Cardiac fibroblast (primary cell): ENCODE measurements at regions not wholly inside any gene's neighbourhood (a gene's known extent, or its start where the extent isn't known, plus 50 kb on each side); places are given as distances from the start of the nearest gene placed in this dataset.

ENCODE experiments used
- DNase-seq, 2 donors: peaks; one replicate each; pipeline versions ENCODE4 v3.0.0 to v3.0.0-alpha.2; 2010; ENCODE audit warnings: low read depth in 2 of 2
- H3K4me3 ChIP-seq, 2 donors: replicated peaks in 1 of 2; 1 replicate in 1 of 2; 2 replicates in 1 of 2; pipeline ENCODE4 v1.5.1; 2011; ENCODE audit warnings: low read depth in 2 of 2, low read length in 2 of 2, mild to moderate bottlenecking in 2 of 2, moderate library complexity in 1 of 2
- TF ChIP-seq, protein P1 (sequence below): IDR thresholded peaks from one replicate; pipeline ENCODE4 v1.5.1; 2011; ENCODE audit warnings: low read depth, mild to moderate bottlenecking, low read length, inconsistent platforms

DNA sequence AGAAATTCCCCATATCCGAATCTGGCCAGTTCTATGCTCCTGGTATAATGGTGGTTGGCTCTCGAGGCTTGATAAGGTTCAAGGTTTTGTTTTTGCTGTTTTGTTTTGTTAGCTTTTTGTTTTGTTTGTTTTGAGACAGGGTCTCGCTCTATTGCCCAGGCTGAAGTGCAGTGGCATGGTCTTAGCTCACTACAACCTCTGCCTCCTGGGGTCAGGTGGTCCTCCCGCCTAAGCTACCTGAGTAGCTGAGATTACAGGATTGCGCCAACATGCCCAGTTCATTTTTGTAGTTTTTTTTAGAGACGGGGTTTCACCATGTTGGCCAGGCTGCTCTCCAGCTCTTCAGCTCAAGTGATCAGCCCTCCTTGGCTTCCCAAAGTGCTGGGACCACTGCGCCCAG is 109.1 kb upstream of the ERRFI1 start:
- no peak for DNase-seq
- H3K4me3 ChIP-seq, result no peak overlapping the region
- TF ChIP-seq, protein P1, sequence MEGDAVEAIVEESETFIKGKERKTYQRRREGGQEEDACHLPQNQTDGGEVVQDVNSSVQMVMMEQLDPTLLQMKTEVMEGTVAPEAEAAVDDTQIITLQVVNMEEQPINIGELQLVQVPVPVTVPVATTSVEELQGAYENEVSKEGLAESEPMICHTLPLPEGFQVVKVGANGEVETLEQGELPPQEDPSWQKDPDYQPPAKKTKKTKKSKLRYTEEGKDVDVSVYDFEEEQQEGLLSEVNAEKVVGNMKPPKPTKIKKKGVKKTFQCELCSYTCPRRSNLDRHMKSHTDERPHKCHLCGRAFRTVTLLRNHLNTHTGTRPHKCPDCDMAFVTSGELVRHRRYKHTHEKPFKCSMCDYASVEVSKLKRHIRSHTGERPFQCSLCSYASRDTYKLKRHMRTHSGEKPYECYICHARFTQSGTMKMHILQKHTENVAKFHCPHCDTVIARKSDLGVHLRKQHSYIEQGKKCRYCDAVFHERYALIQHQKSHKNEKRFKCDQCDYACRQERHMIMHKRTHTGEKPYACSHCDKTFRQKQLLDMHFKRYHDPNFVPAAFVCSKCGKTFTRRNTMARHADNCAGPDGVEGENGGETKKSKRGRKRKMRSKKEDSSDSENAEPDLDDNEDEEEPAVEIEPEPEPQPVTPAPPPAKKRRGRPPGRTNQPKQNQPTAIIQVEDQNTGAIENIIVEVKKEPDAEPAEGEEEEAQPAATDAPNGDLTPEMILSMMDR, result no peak

DNA sequence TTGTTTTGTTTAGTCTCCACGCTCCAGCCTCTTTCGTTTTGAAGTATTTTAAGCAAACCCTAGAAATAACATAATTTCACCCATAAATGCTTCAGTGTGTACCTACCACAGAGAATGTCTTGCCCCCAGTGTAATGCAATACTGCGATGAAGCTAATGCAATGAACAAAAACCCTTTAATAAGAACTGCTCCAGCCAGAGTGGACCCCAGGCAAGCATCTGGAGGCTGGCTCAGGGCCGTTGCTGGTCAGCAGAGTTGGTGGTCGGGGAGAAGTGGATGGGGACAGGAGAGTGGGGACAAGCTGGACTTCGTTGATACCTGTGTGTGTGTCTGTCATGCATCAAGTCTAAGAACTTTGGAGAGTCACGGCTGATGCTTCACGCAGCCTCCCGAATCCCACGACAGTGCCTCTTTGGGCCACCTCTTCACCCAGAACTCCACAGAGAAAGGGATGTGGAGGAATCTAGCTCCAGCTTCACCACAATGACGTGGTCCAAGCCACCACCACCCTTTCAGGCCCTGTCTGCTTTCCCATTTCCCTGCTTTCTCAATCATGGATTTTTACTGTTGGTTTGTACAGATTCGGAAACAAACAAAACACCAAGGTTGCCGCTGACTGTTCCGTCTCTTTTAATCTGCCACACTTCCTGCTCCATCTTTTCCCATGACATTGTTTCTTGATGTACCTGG is 108.6 kb upstream of the ERRFI1 start:
- TF ChIP-seq, protein P1, result no peak
- DNase-seq, result peak; percentile 31 to 68
- peak overlapping the region in 1 of 2 donors; percentile 12 for H3K4me3 ChIP-seq

DNA sequence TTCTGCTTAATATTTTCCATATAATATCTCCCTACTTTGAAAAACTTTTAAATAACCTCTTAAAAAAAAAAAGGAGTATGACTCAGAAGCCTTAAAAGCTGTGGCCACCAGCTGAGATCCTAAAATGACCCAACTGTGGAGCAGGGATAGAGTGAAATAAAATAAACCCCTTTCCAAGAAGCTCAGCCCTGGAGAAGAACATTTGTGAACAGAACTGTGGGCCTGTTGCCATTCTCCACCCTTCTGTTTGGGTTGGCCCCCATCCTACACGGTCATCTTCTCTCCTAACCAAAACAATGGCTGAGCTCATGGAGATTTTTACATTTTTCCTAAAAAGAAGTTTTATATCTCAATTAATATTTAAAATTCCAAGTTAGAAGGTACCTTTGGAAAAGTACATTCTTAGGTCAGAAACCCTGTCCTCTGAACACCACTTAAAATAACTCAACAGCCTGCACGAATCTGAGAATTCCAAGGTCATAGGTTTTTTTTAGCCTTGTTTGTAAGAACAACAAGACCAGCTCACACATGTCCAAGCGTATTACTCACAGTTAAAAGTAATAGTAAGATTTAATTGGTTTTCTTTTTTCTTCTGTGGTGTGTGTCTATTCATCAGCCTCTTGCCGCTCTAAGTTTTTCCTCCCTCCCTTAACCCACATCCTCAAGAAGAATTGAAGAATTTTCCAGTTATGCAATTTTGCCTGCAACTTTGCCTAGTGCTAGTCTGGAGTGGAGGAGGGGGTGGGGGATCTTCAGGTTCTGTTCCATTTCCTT is 107.7 kb upstream of the ERRFI1 start:
- TF ChIP-seq, protein P1, result no peak
- DNase-seq, result peak; percentile 94 to 97
- H3K4me3 ChIP-seq, result peak overlapping the region in 1 of 2 donors; percentile 12

DNA sequence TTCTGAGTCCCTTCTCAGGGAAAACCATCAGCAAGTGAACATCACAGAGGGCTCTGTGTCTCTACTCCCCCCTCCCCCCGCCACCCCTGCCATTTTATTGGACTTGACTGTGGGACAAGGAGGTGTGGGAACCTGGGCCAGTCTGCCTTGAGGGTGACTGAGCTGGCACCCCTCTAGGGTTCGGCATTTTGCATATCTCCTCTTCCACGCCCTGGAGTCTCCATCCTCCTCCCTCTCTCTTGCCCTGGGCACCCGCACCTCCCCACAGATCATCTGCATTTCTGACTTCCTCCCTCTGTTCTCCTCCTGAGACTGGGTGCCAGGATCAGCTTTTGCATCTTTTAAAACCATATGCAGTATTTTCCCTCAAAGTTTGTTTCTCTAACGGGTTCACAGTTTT is 107.1 kb upstream of the ERRFI1 start:
- no peak overlapping the region for H3K4me3 ChIP-seq
- DNase-seq, result peak; percentile 42 to 62
- TF ChIP-seq, protein P1, result no peak

DNA sequence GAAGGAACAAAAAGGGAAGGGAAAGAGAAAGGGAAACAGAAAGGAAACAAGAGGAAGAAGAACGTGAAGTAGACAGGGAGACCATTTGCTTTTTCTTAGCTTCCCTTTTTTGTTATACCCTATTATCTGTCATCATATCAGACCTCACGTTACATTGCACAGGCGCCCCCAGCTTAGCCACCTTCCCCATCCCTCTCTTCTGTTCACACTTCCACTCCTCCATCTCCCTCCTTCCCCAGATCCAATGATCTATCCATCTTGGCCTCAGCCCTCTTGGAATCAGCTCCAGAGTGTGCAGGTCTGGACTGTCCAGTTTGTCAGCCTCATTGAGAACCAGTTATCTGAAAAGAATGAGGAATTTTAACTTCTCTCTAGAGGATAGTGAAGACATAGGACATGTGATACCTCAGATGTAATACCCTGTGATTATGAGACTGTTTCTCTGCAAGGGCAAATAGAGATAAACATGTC is 101.1 kb upstream of the ERRFI1 start:
- no peak overlapping the region for H3K4me3 ChIP-seq
- DNase-seq, result peak in 1 of 2 donors; percentile 37
- TF ChIP-seq, protein P1, result no peak

DNA sequence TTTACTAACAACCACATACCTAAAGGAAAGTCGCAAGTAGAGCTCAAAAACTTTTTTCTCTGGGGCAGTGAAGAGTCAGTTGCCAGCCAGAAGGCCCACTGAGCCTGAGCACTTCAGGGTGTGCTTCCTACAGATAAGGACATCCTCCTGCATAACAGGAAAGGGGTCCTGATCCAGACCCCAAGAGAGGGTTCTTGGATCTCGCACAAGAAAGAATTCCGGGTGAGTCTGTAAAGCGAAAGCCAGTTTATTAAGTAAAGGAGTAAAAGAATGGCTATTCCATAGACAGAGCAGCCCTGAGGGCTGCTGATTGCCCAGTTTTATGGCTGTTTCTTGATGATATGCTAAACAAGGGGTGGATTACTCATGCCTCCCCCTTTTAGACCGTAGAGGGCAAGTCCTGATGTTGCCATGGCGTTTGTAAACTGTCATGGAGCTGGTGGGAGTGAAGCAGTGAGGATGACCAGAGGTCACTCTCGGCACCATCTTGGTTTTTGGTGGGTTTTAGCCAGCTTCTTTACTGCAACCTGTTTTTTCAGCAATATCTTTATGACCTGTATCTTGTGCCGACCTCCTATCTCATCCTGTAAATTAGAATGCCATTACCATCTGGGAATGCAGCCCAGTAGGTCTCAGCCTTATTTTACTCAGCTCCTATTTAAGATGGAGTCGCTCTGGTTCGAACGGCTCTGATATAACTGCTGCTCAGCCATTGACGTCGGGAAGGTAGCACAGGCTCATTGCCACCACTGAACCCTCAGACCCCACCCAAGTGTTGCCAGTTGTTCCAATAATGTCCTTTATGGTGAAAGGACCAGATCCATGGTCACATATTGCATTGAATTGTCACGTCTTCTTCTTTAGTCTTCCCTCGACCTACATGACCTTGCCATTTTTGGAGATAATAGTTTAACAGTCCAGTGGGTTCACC is 96.6 kb upstream of the ERRFI1 start:
- peak; percentile 40 to 53 for DNase-seq
- TF ChIP-seq, protein P1, result no peak
- no peak overlapping the region for H3K4me3 ChIP-seq
